ENCODE measurements at regions not wholly inside any gene's neighbourhood (a gene's known extent, or its start where the extent isn't known, plus 50 kb on each side); places are given as distances from the start of the nearest gene placed in this dataset.

GRCh38 chr2:220247588-220248350, 620.3 kb downstream of the SLC4A3 start:
- Histone ChIP-seq H4K5ac (ENCODE audit: low read length) (no peak overlapping the region), H3K4me1 (ENCODE audit: control insufficient read depth, low read depth, low read length) (no peaks in the 10 kb centered on the region), H2BK5ac (ENCODE audit: low read length) (no peak overlapping the region), H2AK5ac (ENCODE audit: low read length) (no peak overlapping the region), H3K4me2 (ENCODE audit: low read length) (no peak overlapping the region), H3K79me2 (ENCODE audit: control insufficient read depth, insufficient read depth, low read length) (no peaks in the 10 kb centered on the region), H2BK15ac (replicated peaks; ENCODE audit: low read depth) (no peak overlapping the region), H3K79me1 (ENCODE audit: low read length) (no peaks in the 10 kb centered on the region), H4K8ac (ENCODE audit: low read depth, low read length) (no peak overlapping the region), H3K4me3 (ENCODE audit: low read length) (no peak overlapping the region), H2BK120ac (ENCODE audit: low read depth, low read length) (no peak overlapping the region), H3K9ac (ENCODE audit: low read length) (no peak overlapping the region), H3K23ac (ENCODE audit: low read length) (no peak overlapping the region), H3K36me3 (ENCODE audit: control insufficient read depth, insufficient read depth, low read length) (no peaks in the 10 kb centered on the region), H3K27me3 (ENCODE audit: insufficient read depth, low read length, poor library complexity) (no peaks in the 10 kb centered on the region), H3K18ac (ENCODE audit: low read length) (no peak overlapping the region), H3K4ac (ENCODE audit: low read depth, low read length) (no peak overlapping the region), H3K56ac (ENCODE audit: low read length) (no peak overlapping the region), H3K27ac (ENCODE audit: low read depth, low read length) (no peak overlapping the region)
- DNase-seq, result no peak
- no CpG with 5 or more reads among the region's 3 CpGs for WGBS (ENCODE audit: extremely low coverage, insufficient coverage, low lambda C conversion rate)

DNA sequence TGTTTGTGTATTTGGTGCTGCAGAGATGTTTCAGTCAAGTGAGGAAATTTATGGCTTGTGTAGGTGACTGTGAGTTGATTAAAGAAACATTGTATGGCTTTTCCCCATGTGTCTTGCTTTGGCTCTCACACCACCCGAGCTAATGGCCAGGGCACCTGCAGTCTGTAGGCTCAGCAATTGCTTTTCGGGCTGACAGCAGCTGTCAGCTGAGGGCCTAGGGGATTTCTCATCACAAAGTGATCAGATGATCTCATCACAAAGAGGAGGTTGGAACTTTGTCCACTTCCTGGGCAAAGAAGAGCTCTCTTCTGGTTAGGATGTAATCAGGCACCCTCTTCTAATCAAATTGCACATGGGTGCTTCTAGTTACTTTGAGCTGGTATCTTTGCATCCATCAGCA, 632.2 kb downstream of the SLC4A3 start:
- Histone ChIP-seq H3K36me3 (ENCODE audit: control insufficient read depth, insufficient read depth, low read length) (no peaks in the 10 kb centered on the region), H2AK5ac (ENCODE audit: low read length) (no peak overlapping the region), H3K79me1 (ENCODE audit: low read length) (no peaks in the 10 kb centered on the region), H3K4me1 (ENCODE audit: control insufficient read depth, low read depth, low read length) (no peaks in the 10 kb centered on the region), H3K27me3 (ENCODE audit: insufficient read depth, low read length, poor library complexity) (no peaks in the 10 kb centered on the region), H4K5ac (ENCODE audit: low read length) (no peak overlapping the region), H3K9ac (ENCODE audit: low read length) (no peak overlapping the region), H3K4ac (ENCODE audit: low read depth, low read length) (no peak overlapping the region), H3K79me2 (ENCODE audit: control insufficient read depth, insufficient read depth, low read length) (no peaks in the 10 kb centered on the region), H3K23ac (ENCODE audit: low read length) (no peak overlapping the region), H3K27ac (ENCODE audit: low read depth, low read length) (no peak overlapping the region), H4K8ac (ENCODE audit: low read depth, low read length) (no peak overlapping the region), H2BK5ac (ENCODE audit: low read length) (no peak overlapping the region), H3K4me2 (ENCODE audit: low read length) (no peak overlapping the region), H3K4me3 (ENCODE audit: low read length) (no peak overlapping the region), H2BK15ac (replicated peaks; ENCODE audit: low read depth) (no peak overlapping the region), H3K56ac (ENCODE audit: low read length) (no peak overlapping the region), H3K18ac (ENCODE audit: low read length) (no peak overlapping the region), H2BK120ac (ENCODE audit: low read depth, low read length) (no peak overlapping the region)
- DNase-seq, result no peak
- WGBS (ENCODE audit: extremely low coverage, insufficient coverage, low lambda C conversion rate), result no CpG with 5 or more reads among the region's 2 CpGs

DNA sequence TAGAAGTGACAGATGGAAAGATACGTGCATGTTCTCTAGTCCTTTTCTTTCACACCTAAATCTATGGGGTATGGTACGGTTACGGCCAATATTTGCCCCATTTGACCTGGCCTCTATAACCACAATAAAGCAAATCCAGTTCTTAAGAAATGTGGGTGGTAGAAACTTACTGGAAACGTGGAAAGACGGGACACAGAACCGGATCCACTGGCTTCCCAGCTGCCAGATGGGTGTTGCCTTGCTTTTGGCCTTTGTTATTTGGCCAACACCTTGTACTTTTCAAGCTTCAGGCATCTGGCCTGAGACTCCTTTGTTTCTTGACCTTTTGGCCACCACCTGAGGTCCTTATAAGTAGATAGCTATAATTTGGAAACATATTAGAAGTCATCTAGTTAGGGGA, 635.9 kb downstream of the SLC4A3 start:
- no peak overlapping the region for H2BK5ac ChIP-seq (ENCODE audit: low read length)
- H2AK5ac ChIP-seq (ENCODE audit: low read length), result no peak overlapping the region
- no peak overlapping the region for H4K8ac ChIP-seq (ENCODE audit: low read depth, low read length)
- no peak overlapping the region for H3K4me2 ChIP-seq (ENCODE audit: low read length)
- no peaks in the 10 kb centered on the region for H3K79me2 ChIP-seq (ENCODE audit: control insufficient read depth, insufficient read depth, low read length)
- no peak overlapping the region for H2BK15ac ChIP-seq (replicated peaks; ENCODE audit: low read depth)
- DNase-seq, result no peak
- H3K23ac ChIP-seq (ENCODE audit: low read length), result no peak overlapping the region
- no peak overlapping the region for H3K27ac ChIP-seq (ENCODE audit: low read depth, low read length)
- H3K18ac ChIP-seq (ENCODE audit: low read length), result no peak overlapping the region
- no peak overlapping the region for H3K4me3 ChIP-seq (ENCODE audit: low read length)
- H3K4ac ChIP-seq (ENCODE audit: low read depth, low read length), result no peak overlapping the region
- no peak overlapping the region for H3K56ac ChIP-seq (ENCODE audit: low read length)
- no peaks in the 10 kb centered on the region for H3K27me3 ChIP-seq (ENCODE audit: insufficient read depth, low read length, poor library complexity)
- H4K5ac ChIP-seq (ENCODE audit: low read length), result no peak overlapping the region
- no peaks in the 10 kb centered on the region for H3K4me1 ChIP-seq (ENCODE audit: control insufficient read depth, low read depth, low read length)
- no CpG with 5 or more reads among the region's 6 CpGs for WGBS (ENCODE audit: extremely low coverage, insufficient coverage, low lambda C conversion rate)
- no peak overlapping the region for H2BK120ac ChIP-seq (ENCODE audit: low read depth, low read length)
- H3K79me1 ChIP-seq (ENCODE audit: low read length), result no peaks in the 10 kb centered on the region
- H3K36me3 ChIP-seq (ENCODE audit: control insufficient read depth, insufficient read depth, low read length), result no peaks in the 10 kb centered on the region
- no peak overlapping the region for H3K9ac ChIP-seq (ENCODE audit: low read length)

DNA sequence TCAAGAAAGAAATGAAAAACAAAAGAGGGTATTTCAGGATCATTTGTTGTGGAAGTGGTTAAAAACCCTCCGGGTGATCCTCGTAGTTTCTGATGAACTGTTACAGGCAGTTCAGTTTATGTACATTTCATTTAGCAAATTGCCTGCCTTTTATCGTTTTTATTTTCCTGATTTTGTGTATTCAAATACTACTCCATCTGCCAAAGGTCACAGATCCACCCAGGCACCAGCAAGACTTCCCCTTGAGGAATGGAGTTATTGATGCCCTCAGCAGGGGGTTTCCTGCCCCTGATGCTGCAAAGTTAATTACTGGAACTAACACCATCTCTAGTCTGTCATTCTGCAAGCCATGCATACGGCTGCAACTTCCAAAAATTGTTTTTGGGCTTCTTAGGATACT, 641.9 kb downstream of the SLC4A3 start:
- Histone ChIP-seq H3K36me3 (ENCODE audit: control insufficient read depth, insufficient read depth, low read length) (no peaks in the 10 kb centered on the region), H3K23ac (ENCODE audit: low read length) (no peak overlapping the region), H3K4me1 (ENCODE audit: control insufficient read depth, low read depth, low read length) (peaks cover 3% of the 10 kb centered on the region), H2AK5ac (ENCODE audit: low read length) (no peak overlapping the region), H2BK5ac (ENCODE audit: low read length) (peak overlapping the region; percentile 43), H3K4me2 (ENCODE audit: low read length) (no peak overlapping the region), H4K5ac (ENCODE audit: low read length) (no peak overlapping the region), H3K79me2 (ENCODE audit: control insufficient read depth, insufficient read depth, low read length) (no peaks in the 10 kb centered on the region), H3K9ac (ENCODE audit: low read length) (no peak overlapping the region), H3K27ac (ENCODE audit: low read depth, low read length) (no peak overlapping the region), H3K4me3 (ENCODE audit: low read length) (no peak overlapping the region), H3K79me1 (ENCODE audit: low read length) (no peaks in the 10 kb centered on the region), H2BK120ac (ENCODE audit: low read depth, low read length) (peak overlapping the region; percentile 10), H3K27me3 (ENCODE audit: insufficient read depth, low read length, poor library complexity) (no peaks in the 10 kb centered on the region), H3K4ac (ENCODE audit: low read depth, low read length) (peak overlapping the region; percentile 9), H3K56ac (ENCODE audit: low read length) (no peak overlapping the region), H3K18ac (ENCODE audit: low read length) (peak overlapping the region; percentile 23), H2BK15ac (replicated peaks; ENCODE audit: low read depth) (no peak overlapping the region), H4K8ac (ENCODE audit: low read depth, low read length) (no peak overlapping the region)
- no CpG with 5 or more reads among the region's 4 CpGs for WGBS (ENCODE audit: extremely low coverage, insufficient coverage, low lambda C conversion rate)
- peak; percentile 87 for DNase-seq

GRCh38 chr2:220270481-220271070, 643.1 kb downstream of the SLC4A3 start:
- H3K4me3 ChIP-seq (ENCODE audit: low read length), result no peak overlapping the region
- H3K36me3 ChIP-seq (ENCODE audit: control insufficient read depth, insufficient read depth, low read length), result no peaks in the 10 kb centered on the region
- no peak overlapping the region for H3K18ac ChIP-seq (ENCODE audit: low read length)
- peaks cover 3% of the 10 kb centered on the region for H3K4me1 ChIP-seq (ENCODE audit: control insufficient read depth, low read depth, low read length)
- no peak overlapping the region for H2AK5ac ChIP-seq (ENCODE audit: low read length)
- H3K56ac ChIP-seq (ENCODE audit: low read length), result no peak overlapping the region
- no peaks in the 10 kb centered on the region for H3K27me3 ChIP-seq (ENCODE audit: insufficient read depth, low read length, poor library complexity)
- no peak overlapping the region for H3K4ac ChIP-seq (ENCODE audit: low read depth, low read length)
- no peak overlapping the region for H3K4me2 ChIP-seq (ENCODE audit: low read length)
- no peak overlapping the region for H4K8ac ChIP-seq (ENCODE audit: low read depth, low read length)
- no peak overlapping the region for H2BK15ac ChIP-seq (replicated peaks; ENCODE audit: low read depth)
- no peak overlapping the region for H4K5ac ChIP-seq (ENCODE audit: low read length)
- WGBS (ENCODE audit: extremely low coverage, insufficient coverage, low lambda C conversion rate), result no CpG with 5 or more reads among the region's 1 CpG
- DNase-seq, result no peak
- H3K79me2 ChIP-seq (ENCODE audit: control insufficient read depth, insufficient read depth, low read length), result no peaks in the 10 kb centered on the region
- no peak overlapping the region for H3K9ac ChIP-seq (ENCODE audit: low read length)
- no peak overlapping the region for H3K27ac ChIP-seq (ENCODE audit: low read depth, low read length)
- no peak overlapping the region for H3K23ac ChIP-seq (ENCODE audit: low read length)
- H2BK120ac ChIP-seq (ENCODE audit: low read depth, low read length), result no peak overlapping the region
- no peaks in the 10 kb centered on the region for H3K79me1 ChIP-seq (ENCODE audit: low read length)
- H2BK5ac ChIP-seq (ENCODE audit: low read length), result no peak overlapping the region

DNA sequence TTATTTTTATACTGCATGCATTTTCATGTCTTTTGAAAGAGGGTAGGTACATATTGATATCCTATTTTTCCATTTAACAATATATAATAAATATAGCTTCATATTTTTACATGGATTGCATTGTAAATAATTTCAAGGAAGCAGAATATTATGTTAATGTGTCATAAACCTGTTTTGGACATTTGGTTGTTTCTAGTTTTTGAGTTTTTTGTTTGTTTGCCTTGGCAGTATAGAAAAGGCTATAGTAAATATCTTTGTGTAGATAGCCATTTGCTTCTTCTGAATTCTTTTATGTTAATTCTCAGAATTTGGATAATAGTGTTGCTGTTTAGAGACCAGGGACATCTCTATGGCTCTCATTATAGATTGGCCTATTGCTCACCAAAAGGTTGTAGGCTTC, 645.2 kb downstream of the SLC4A3 start:
- no peak overlapping the region for H3K4me3 ChIP-seq (ENCODE audit: low read length)
- H2BK5ac ChIP-seq (ENCODE audit: low read length), result no peak overlapping the region
- DNase-seq, result no peak
- H3K27ac ChIP-seq (ENCODE audit: low read depth, low read length), result no peak overlapping the region
- no peak overlapping the region for H3K23ac ChIP-seq (ENCODE audit: low read length)
- no peak overlapping the region for H2BK120ac ChIP-seq (ENCODE audit: low read depth, low read length)
- H3K18ac ChIP-seq (ENCODE audit: low read length), result no peak overlapping the region
- no peak overlapping the region for H2AK5ac ChIP-seq (ENCODE audit: low read length)
- no peaks in the 10 kb centered on the region for H3K27me3 ChIP-seq (ENCODE audit: insufficient read depth, low read length, poor library complexity)
- H3K79me1 ChIP-seq (ENCODE audit: low read length), result no peaks in the 10 kb centered on the region
- H3K4me1 ChIP-seq (ENCODE audit: control insufficient read depth, low read depth, low read length), result peaks cover 3% of the 10 kb centered on the region
- H3K4ac ChIP-seq (ENCODE audit: low read depth, low read length), result no peak overlapping the region
- no peaks in the 10 kb centered on the region for H3K36me3 ChIP-seq (ENCODE audit: control insufficient read depth, insufficient read depth, low read length)
- no peak overlapping the region for H3K9ac ChIP-seq (ENCODE audit: low read length)
- no peak overlapping the region for H2BK15ac ChIP-seq (replicated peaks; ENCODE audit: low read depth)
- no peak overlapping the region for H4K5ac ChIP-seq (ENCODE audit: low read length)
- H3K56ac ChIP-seq (ENCODE audit: low read length), result no peak overlapping the region
- H3K79me2 ChIP-seq (ENCODE audit: control insufficient read depth, insufficient read depth, low read length), result no peaks in the 10 kb centered on the region
- H4K8ac ChIP-seq (ENCODE audit: low read depth, low read length), result no peak overlapping the region
- H3K4me2 ChIP-seq (ENCODE audit: low read length), result no peak overlapping the region

All from mesendoderm (in vitro differentiated cells).